Stimulated activated naive B cell treated with anti-CD40 and anti-IgM and Interleukin-4, amounts not matched to agents 10 μg/mL and 1 μg/mL and 100 μg/mL, for 72 hours (primary cell): ENCODE measurements at regions not wholly inside any gene's neighbourhood (a gene's known extent, or its start where the extent isn't known, plus 50 kb on each side); places are given as distances from the start of the nearest gene placed in this dataset.
"Not testable (repeated sequence)": the region's sequence is repeated elsewhere in the genome, so short reads cannot be mapped to it uniquely, and the experiment has no call there.

Experiments used
- ATAC-seq, 2 donors: fragments of 150-1000 bp; cut with Tn5 transposase; replicated peaks; 2 replicates each; pipeline ENCODE4 v1.10.0; 2021; ENCODE audit warnings: moderate library complexity in 1 of 2
- DNase-seq: peaks from one replicate; pipeline ENCODE4 v3.0.0; 2021
- H3K27ac Mint-ChIP-seq: one replicate; pipeline ENCODE4 v1.8.0; 2022; ENCODE audit warnings: mild to moderate bottlenecking, mixed read lengths
- H3K27me3 Mint-ChIP-seq, 2 donors: one replicate each; pipeline ENCODE4 v1.8.0; 2022; ENCODE audit warnings: mixed read lengths in 2 of 2
- H3K36me3 Mint-ChIP-seq, 2 donors: one replicate each; pipeline ENCODE4 v1.8.0; 2022; ENCODE audit warnings: mixed read lengths in 2 of 2, mild to moderate bottlenecking in 1 of 2
- H3K4me1 Mint-ChIP-seq, 2 donors: one replicate each; pipeline ENCODE4 v1.8.0; 2022; ENCODE audit warnings: mixed read lengths in 2 of 2, mild to moderate bottlenecking in 1 of 2
- H3K4me3 Mint-ChIP-seq, 2 donors: one replicate each; pipeline ENCODE4 v1.8.0; 2022; ENCODE audit warnings: mild to moderate bottlenecking in 2 of 2, mixed read lengths in 2 of 2, moderate library complexity in 1 of 2
- H3K9me3 Mint-ChIP-seq, 2 donors: one replicate each; pipeline ENCODE4 v1.8.0; 2022; ENCODE audit warnings: mixed read lengths in 2 of 2, mild to moderate bottlenecking in 1 of 2

DNA sequence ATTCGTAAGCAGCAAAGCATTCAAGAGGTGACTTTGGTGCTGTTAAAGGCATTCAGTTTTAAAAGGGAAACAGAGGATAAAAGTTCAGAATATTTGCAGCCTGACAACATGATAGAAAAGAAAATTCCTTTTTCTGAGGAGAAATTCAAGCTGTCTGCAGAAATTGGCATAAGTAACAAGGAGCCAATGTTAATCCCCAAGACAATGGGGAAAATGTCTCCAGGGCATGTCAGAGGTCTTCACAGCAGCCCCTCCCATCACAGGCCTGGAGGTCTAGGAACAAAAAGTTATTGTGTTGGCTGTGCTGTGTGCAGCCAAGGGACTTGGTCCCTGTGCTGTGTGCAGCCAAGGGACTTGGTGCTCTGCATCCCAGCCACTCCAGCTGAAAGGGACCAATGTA, 129.7 kb upstream of the MITF start:
- not testable (repeated sequence) for DNase-seq, H3K27me3 Mint-ChIP-seq, H3K36me3 Mint-ChIP-seq, H3K4me3 Mint-ChIP-seq, H3K4me1 Mint-ChIP-seq, ATAC-seq, H3K27ac Mint-ChIP-seq
- H3K9me3 Mint-ChIP-seq, result peaks cover 11 to 12% of the 10 kb centered on the region in 2 donors

DNA sequence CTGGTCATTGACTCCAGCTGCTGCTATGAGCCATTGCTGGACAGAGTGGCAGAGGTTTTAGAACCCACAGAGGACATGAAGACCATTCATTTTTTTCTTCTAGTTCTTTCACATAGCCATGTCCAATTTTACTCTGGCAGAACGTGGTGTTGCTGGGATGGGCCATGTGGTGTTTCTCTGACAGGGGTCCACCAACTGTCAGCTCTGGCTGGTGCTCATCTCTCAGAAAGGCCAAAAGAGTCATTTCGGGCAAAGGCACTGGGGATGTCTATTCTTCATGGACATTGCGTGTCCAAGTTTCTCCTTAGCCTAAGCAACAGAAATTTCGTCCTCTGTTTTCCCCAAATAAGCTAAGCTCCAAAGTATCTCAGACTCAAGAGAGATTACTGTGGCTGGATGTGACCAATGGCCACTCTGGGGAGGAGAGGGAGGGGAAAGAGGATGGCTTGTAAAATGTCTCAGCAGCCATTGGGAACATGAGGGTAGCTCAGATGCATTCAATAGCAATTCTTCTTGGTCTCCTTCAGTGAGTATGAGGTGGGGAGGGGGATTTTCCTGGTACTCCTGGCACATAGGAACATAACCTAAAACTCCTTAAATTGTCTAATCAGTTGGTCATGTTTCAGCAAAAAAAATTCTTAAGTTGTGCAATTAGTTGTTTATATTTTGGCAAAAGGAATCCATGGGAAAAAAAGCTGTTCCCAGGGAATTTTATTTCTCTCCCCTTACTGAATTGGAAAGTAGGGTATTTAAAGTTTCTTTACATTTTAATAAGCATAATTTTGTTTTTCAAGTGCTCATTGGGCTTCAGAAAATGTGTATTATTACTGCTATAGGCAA, 131.6 kb upstream of the MITF start:
- Mint-ChIP-seq H3K4me1 (no peaks in the 10 kb centered on the region), H3K27ac (no peak overlapping the region), H3K9me3 (peaks cover 11 to 12% of the 10 kb centered on the region in 2 donors), H3K4me3 (no peak overlapping the region), H3K36me3 (no peaks in the 10 kb centered on the region), H3K27me3 (peaks cover 0 to 6% of the 10 kb centered on the region in 2 donors)
- no peak for ATAC-seq
- DNase-seq, result no peak

DNA sequence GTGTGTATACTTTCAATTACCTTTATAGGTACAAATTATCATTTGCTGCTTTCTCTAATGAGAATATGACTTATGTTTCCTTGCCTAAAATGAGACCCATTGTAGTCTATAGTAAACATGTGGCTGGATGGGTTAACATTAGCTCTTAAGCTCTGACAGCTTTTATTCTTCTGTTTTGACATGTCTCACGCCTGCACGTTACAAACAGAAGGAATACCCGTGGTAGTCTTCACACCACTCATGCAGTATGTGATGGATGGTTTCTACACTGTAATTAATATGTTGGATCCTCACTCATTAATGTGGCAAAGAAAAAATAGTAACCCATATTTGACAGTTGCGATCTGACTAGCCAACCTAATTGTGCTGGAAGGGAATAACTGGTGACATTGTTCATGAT, 133.4 kb upstream of the MITF start:
- Mint-ChIP-seq H3K4me3 (no peak overlapping the region), H3K9me3 (peaks cover 10 to 11% of the 10 kb centered on the region in 2 donors), H3K36me3 (no peaks in the 10 kb centered on the region), H3K27ac (no peak overlapping the region), H3K4me1 (no peaks in the 10 kb centered on the region), H3K27me3 (peaks cover 0 to 6% of the 10 kb centered on the region in 2 donors)
- ATAC-seq (no peak), DNase-seq (no peak)

DNA sequence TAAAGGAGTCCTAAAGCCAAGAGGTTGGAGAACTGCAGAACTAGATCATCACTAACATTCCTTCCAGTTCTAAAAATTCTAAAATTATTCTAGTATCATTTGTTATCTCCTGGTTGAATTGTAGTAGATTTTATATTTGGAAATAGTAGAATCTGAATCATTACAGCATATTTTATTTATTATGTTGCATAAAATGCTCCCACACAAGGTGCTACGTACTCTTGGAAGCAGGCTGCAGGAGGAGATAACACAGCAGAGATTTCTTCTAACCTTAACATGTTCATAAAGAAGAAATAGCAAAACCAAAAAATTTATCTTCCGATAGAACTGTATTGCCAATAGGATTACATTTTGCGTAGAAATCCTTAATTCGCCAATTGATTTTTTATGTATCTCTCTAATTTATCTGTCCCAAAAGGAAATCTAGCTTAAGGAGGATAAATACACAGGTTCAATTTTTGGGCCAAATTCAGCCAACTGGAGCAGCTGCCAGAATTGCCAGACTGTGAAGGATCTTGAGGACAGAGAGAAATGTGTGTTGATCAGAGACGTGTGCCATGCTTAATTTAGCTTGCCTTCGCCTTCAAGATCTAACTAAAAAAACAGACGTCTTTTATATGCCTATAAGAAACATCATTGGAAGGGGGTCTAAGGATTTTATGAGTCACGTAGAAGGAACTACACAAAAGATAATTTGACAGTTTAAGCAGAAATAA, 134.4 kb upstream of the MITF start:
- Mint-ChIP-seq H3K9me3 (peaks cover 12% of the 10 kb centered on the region in 2 donors), H3K27me3 (peaks cover 0 to 6% of the 10 kb centered on the region in 2 donors), H3K4me1 (no peaks in the 10 kb centered on the region), H3K4me3 (no peak overlapping the region), H3K27ac (no peak overlapping the region), H3K36me3 (no peaks in the 10 kb centered on the region)
- DNase-seq, result no peak
- ATAC-seq, result no peak

DNA sequence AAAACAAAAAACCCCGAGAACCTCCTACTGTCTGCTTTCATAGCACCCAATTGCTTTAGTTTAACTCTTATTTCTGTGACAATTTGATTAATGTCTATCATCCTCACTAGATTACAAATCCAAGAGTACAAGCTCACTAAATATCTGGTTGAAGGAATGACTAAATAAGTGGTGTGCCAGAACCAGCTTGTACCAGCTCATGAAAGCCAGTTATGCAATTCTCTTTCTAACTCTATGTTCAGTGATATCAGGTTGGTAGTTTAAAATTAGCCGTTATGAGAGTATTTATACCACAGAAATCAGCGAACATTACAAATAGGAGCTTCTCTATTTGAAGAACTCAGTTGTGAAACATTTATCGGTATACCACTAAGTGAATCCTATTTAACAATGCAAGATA, 137.2 kb upstream of the MITF start:
- no peaks in the 10 kb centered on the region for H3K4me1 Mint-ChIP-seq
- H3K36me3 Mint-ChIP-seq, result no peaks in the 10 kb centered on the region
- peaks cover 0 to 2% of the 10 kb centered on the region in 2 donors for H3K27me3 Mint-ChIP-seq
- ATAC-seq (no peak), DNase-seq (no peak)
- H3K27ac Mint-ChIP-seq, result no peak overlapping the region
- H3K4me3 Mint-ChIP-seq, result no peak overlapping the region
- H3K9me3 Mint-ChIP-seq, result peaks cover 5% of the 10 kb centered on the region in 2 donors

DNA sequence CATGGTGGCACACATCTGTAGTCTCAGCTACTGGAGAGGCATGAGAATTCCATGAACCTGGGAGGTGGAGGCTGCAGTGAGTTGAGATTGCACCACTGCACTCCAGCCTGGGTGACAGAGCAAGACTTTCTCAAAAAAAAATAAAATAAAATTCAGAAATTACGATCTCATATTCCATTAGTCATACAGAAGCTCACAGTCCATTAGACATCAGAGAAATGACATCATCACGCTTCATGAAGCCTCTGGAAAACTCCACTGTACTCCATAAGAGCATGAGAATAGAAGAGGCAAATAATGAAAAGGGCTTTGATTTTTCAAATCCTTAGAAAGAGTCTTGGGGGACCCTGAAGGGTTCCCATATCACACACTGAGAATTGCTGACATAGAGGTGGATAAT, 145.0 kb upstream of the MITF start:
- peaks cover 2 to 3% of the 10 kb centered on the region in 2 donors for H3K9me3 Mint-ChIP-seq
- no peak overlapping the region for H3K27ac Mint-ChIP-seq
- H3K27me3 Mint-ChIP-seq, result peaks cover 0 to 4% of the 10 kb centered on the region in 2 donors
- no peak for DNase-seq
- ATAC-seq, result no peak
- H3K36me3 Mint-ChIP-seq, result no peaks in the 10 kb centered on the region
- H3K4me1 Mint-ChIP-seq, result no peaks in the 10 kb centered on the region
- no peak overlapping the region for H3K4me3 Mint-ChIP-seq

DNA sequence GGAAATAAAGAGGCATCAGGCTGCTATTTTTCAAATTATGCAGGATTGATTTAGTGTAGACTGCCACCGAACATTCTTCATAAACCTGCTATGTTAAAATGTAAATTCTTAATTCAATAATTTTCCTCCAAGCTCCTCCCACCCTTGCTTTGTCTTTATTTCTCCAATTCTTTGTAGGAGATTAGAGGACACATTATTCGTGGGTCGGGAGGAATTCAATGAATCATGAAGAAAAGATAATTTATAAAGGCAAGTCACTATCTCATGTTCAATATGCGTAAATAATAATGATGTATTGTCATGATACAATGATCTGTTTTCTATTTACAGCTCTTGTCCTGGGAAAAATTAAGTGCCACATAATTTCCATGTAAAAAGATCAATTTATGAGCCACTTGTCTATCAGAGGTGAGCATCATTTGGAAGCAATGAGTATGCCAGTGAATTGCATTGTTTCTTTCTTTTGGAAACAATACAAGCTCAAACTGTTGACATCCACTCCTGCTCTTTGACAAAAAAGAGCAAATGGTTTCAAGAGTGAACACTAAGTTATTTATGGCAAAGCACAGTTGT, 148.0 kb upstream of the MITF start:
- no peak overlapping the region for H3K27ac Mint-ChIP-seq
- H3K27me3 Mint-ChIP-seq, result peaks cover 0 to 4% of the 10 kb centered on the region in 2 donors
- no peak for ATAC-seq
- peaks cover 5 to 18% of the 10 kb centered on the region in 2 donors for H3K9me3 Mint-ChIP-seq
- DNase-seq, result no peak
- H3K4me1 Mint-ChIP-seq, result no peaks in the 10 kb centered on the region
- H3K4me3 Mint-ChIP-seq, result no peak overlapping the region
- peaks cover 0 to 5% of the 10 kb centered on the region in 2 donors for H3K36me3 Mint-ChIP-seq

DNA sequence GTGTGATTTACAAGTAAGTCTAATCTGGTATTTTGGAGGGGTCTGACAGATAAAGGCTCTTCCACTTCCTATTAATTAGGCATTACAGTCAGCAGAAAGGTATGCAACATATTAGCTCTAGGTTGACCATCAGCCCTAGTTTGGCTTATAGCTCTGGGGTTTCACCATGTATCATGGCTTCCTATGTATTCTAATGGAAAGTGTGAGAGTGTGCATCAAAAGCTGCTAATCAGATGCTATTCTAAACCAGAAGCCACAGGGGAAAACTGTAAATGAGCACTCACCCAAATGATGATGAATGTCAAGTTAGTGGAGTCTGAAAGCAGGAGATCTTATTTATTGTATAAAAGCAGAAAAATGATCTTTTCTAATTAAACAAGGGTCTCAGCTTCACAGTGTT, 149.2 kb upstream of the MITF start:
- H3K36me3 Mint-ChIP-seq, result peaks cover 0 to 5% of the 10 kb centered on the region in 2 donors
- no peak for ATAC-seq
- H3K27me3 Mint-ChIP-seq, result peaks cover 0 to 4% of the 10 kb centered on the region in 2 donors
- no peak for DNase-seq
- peaks cover 9 to 18% of the 10 kb centered on the region in 2 donors for H3K9me3 Mint-ChIP-seq
- no peak overlapping the region for H3K27ac Mint-ChIP-seq
- no peaks in the 10 kb centered on the region for H3K4me1 Mint-ChIP-seq
- H3K4me3 Mint-ChIP-seq, result no peak overlapping the region

DNA sequence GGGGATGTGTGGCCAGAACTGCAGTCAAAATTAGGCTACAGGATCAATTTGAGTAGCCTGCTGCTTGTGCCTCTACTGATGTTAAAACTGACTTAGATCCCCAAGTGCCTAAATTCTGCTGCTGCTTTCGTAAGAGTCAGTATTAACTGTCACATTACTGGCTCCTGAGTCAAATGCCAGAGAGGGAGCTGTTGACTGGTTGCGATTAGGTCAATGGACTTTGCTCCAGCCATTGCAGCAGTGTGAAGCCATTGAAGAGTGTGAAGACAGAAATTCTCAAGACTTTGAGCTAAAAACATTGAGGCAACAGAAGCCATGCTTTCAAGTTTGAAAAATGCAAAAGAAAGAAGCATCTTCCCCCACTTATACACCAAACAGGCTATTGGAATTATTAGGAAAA, 151.1 kb upstream of the MITF start:
- Mint-ChIP-seq H3K9me3 (peaks cover 9 to 23% of the 10 kb centered on the region in 2 donors), H3K36me3 (peaks cover 0 to 5% of the 10 kb centered on the region in 2 donors), H3K4me1 (no peaks in the 10 kb centered on the region), H3K27me3 (peaks cover 0 to 4% of the 10 kb centered on the region in 2 donors), H3K27ac (no peak overlapping the region), H3K4me3 (no peak overlapping the region)
- ATAC-seq (no peak), DNase-seq (no peak)

DNA sequence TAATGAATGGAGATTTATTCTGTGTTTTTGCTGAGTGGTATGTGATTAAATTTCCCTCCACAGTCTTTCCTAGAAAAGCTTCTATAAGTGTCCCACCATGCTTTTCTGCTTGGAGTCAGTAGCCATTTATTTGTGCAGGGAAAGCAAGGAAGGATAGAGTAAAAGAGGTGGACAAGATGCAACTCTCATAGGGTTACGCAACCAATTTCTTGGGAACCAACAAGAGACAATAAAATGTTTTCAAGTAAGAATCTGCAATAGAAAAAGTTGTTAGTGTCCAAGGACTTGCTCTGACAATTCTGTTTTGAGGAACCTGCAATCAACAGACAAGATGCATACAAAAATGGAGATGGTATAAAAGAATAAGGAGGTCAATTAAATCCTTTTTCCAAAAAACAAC, 153.8 kb upstream of the MITF start:
- peaks cover 0 to 4% of the 10 kb centered on the region in 2 donors for H3K27me3 Mint-ChIP-seq
- DNase-seq (no peak), ATAC-seq (no peak)
- no peaks in the 10 kb centered on the region for H3K4me1 Mint-ChIP-seq
- peaks cover 0 to 5% of the 10 kb centered on the region in 2 donors for H3K36me3 Mint-ChIP-seq
- peaks cover 7 to 23% of the 10 kb centered on the region in 2 donors for H3K9me3 Mint-ChIP-seq
- no peak overlapping the region for H3K27ac Mint-ChIP-seq
- no peak overlapping the region for H3K4me3 Mint-ChIP-seq

DNA sequence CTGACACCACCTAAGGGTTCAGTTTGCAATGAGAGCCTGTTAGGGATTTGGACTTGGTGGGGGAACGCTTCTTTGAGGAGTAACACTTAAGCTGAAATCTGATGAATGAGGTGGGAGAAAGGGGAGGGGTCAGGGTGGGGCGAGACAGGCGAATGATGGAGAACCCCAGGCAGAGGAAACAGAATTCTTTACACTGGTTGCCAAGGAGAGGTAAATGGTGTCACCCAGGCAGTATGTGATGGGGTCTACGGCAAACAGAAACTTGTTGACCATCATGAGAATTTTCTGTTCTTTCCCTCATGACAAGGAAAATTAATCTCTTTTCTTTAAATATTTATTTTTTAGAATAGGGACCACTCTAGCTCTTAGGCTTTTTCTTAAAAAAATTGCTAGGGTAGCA, 157.2 kb upstream of the MITF start:
- H3K4me1 Mint-ChIP-seq, result no peaks in the 10 kb centered on the region
- no peak for ATAC-seq
- peaks cover 5 to 11% of the 10 kb centered on the region in 2 donors for H3K9me3 Mint-ChIP-seq
- H3K27me3 Mint-ChIP-seq, result peaks cover 4 to 5% of the 10 kb centered on the region in 2 donors
- H3K4me3 Mint-ChIP-seq, result no peak overlapping the region
- H3K27ac Mint-ChIP-seq, result no peak overlapping the region
- DNase-seq, result no peak
- peaks cover 0 to under 1% of the 10 kb centered on the region in 2 donors for H3K36me3 Mint-ChIP-seq

DNA sequence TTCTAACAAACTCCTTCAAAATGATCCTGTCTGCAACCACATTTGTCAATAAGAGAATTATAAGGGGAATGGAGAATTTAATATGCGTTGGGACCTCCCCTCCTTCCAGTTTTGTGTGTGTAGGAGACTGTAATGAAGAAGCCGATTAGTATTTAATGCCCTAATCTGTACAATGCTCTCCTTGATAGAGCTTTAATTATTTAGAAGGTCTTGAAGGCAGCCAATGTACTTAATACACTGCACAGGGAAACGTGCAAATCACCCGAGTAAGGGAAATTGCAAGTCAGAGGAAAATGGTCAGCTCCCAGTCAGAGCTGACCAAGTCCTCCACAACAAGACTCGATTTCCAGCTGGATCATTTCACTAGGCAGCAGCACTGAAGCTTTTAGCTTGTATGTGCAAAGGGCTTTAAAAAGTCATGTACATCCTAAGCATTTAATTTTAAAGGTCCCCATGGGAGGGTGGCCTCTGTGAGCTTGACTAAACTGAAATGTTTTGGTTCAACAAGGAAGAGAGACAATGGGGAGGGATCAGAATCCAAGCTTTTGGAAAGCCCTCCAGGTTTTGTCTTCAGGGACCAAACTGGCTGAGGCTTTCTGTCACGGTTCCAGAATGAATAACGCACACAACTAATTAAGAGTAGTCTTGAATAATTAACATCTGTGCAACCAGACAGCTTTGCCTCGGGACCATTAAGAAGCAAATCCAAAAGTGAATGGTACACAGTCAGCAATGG, 159.8 kb upstream of the MITF start:
- Mint-ChIP-seq H3K4me3 (no peak overlapping the region), H3K36me3 (no peaks in the 10 kb centered on the region), H3K27me3 (peaks cover 4 to 5% of the 10 kb centered on the region in 2 donors), H3K9me3 (peaks cover 0 to 3% of the 10 kb centered on the region in 2 donors), H3K27ac (no peak overlapping the region), H3K4me1 (no peaks in the 10 kb centered on the region)
- no peak for ATAC-seq
- DNase-seq, result no peak

DNA sequence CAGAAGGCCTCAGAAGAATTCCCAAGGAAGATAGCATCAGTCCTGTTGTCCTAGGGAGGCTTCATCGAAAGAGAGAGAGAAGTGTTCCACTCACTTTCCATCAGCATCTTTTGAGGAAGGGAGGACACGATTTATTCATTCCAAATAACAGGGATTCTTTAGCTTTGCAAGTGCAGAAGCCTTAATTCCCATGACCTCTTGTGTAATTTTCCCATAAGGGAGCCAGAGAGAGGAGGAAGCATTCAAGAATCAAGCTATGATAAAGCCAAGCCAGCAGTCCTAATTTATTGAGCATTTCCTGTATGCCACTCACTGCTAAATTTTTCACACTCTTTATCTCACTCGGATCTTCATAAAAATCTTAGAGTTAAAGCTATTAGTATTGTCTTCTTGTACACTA, 169.7 kb upstream of the MITF start:
- ATAC-seq, result no peak
- H3K36me3 Mint-ChIP-seq, result no peaks in the 10 kb centered on the region
- peaks cover 5 to 6% of the 10 kb centered on the region in 2 donors for H3K27me3 Mint-ChIP-seq

DNA sequence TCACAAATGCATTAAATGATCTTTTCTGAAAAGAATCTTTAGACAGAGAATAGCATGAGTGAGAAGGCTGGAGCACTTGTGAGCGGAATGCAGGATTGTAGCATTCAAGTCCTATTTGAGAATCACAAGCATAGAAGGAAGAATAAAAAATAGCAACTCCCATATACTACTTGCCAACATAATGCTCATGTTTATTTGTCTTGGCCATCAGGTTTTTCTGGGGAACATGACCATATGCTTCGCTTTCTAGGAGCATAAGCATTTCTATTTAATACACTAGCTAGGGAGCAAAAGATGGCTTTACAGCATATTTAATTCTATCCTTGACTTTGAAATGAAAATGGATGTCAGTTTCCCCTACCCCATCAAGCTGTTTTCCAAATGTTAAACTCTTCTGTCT, 170.3 kb upstream of the MITF start:
- DNase-seq (no peak), ATAC-seq (no peak)
- H3K9me3 Mint-ChIP-seq, result peaks cover 2 to 4% of the 10 kb centered on the region in 2 donors
- no peak overlapping the region for H3K4me3 Mint-ChIP-seq
- H3K27me3 Mint-ChIP-seq, result peaks cover 5 to 6% of the 10 kb centered on the region in 2 donors
- no peaks in the 10 kb centered on the region for H3K36me3 Mint-ChIP-seq
- no peak overlapping the region for H3K27ac Mint-ChIP-seq
- no peaks in the 10 kb centered on the region for H3K4me1 Mint-ChIP-seq

More for the DNA sequence above, 169.7 kb upstream of the MITF start:
- DNase-seq, result no peak
- Mint-ChIP-seq H3K27ac (no peak overlapping the region), H3K4me3 (no peak overlapping the region), H3K9me3 (peaks cover 2 to 4% of the 10 kb centered on the region in 2 donors), H3K4me1 (no peaks in the 10 kb centered on the region)
